ENCODE measurements at regions not wholly inside any gene's neighbourhood (a gene's known extent, or its start where the extent isn't known, plus 50 kb on each side); places are given as distances from the start of the nearest gene placed in this dataset.

GRCh38 chr1:194084755-194085154, 898.3 kb upstream of the B3GALT2 start:
- no peak for TF ChIP-seq NFIC (IDR thresholded peaks at IDR 0.05)
- no peak for TF ChIP-seq GABPA (tag; conservative IDR thresholded peaks at IDR 0.05; ENCODE audit: low read depth)
- TF ChIP-seq CREBBP (IDR thresholded peaks at IDR 0.05; ENCODE audit: low read depth, low read length) = no peak
- no peak for TF ChIP-seq MCM3 (IDR thresholded peaks at IDR 0.05)
- no peak for TF ChIP-seq NFYB (IDR thresholded peaks at IDR 0.05; ENCODE audit: extremely low read depth, insufficient read length)
- TF ChIP-seq POLR2A (conservative IDR thresholded peaks at IDR 0.05) = no peak
- no peak for TF ChIP-seq CEBPB (tag; IDR thresholded peaks at IDR 0.05)
- TF ChIP-seq ZFP36 (IDR thresholded peaks at IDR 0.05; ENCODE audit: low read depth, low read length, partially characterized antibody) = no peak
- TF ChIP-seq FIP1L1 (IDR thresholded peaks at IDR 0.05; ENCODE audit: low read depth, low read length, poor library complexity, severe bottlenecking) = no peak
- no peak for TF ChIP-seq E2F4 (CRISPR knock-in tag; IDR thresholded peaks at IDR 0.05; ENCODE audit: low read depth)
- no peak for TF ChIP-seq ZNF507 (tag; conservative IDR thresholded peaks at IDR 0.05)
- no peak for TF ChIP-seq CHCHD3 (CRISPR knock-in tag; IDR thresholded peaks at IDR 0.05)

Data from K562 (cell line).